GM23338 (cell line): ENCODE measurements at regions not wholly inside any gene's neighbourhood (a gene's known extent, or its start where the extent isn't known, plus 50 kb on each side); places are given as distances from the start of the nearest gene placed in this dataset.

Source experiments
- ATAC-seq: fragments of 200-7000 bp; cut with Tn5 transposase; 3 replicates; pipeline ENCODE4 v1.9.1; 2020
- DNase-seq: peaks from one replicate; pipeline ENCODE4 v3.0.0-alpha.2; 2015; ENCODE audit warnings: low spot score
- H2AFZ ChIP-seq: fragments of 200-600 bp; sonication (generic); 2 replicates; pipeline ENCODE4 v1.8.0; 2016; ENCODE audit warnings: antibody characterized with exemption, mild to moderate bottlenecking, moderate library complexity
- H3F3A ChIP-seq: fragments of 200-600 bp; sonication (generic); replicated peaks from 2 replicates; pipeline ENCODE4 v1.8.0; 2017; ENCODE audit warnings: antibody characterized with exemption, mixed run types, low read depth
- H3K27ac ChIP-seq: fragments of 200-600 bp; sonication (generic); 2 replicates; pipeline ENCODE4 v1.6.1; 2016; ENCODE audit warnings: low read depth
- H3K27me3 ChIP-seq: fragments of 200-600 bp; sonication (generic); 2 replicates; pipeline ENCODE4 v1.8.0; 2016; ENCODE audit warnings: mild to moderate bottlenecking, mixed run types, moderate library complexity; ENCODE audit not compliant: insufficient read depth
- H3K36me3 ChIP-seq: fragments of 200-600 bp; sonication (generic); 2 replicates; pipeline ENCODE4 v1.8.0; 2016; ENCODE audit warnings: mild to moderate bottlenecking; ENCODE audit not compliant: insufficient read depth
- H3K4me1 ChIP-seq: fragments of 200-600 bp; sonication (generic); 2 replicates; pipeline ENCODE4 v1.8.0; 2016; ENCODE audit warnings: mild to moderate bottlenecking, moderate library complexity; ENCODE audit not compliant: insufficient read depth
- H3K4me2 ChIP-seq: fragments of 200-600 bp; sonication (generic); 2 replicates; pipeline ENCODE4 v1.7.1; 2017; ENCODE audit warnings: mixed run types
- H3K4me3 ChIP-seq: fragments of 200-600 bp; sonication (generic); 2 replicates; pipeline ENCODE4 v1.6.1; 2016; ENCODE audit warnings: mixed run types
- H3K79me2 ChIP-seq: fragments of 200-600 bp; sonication (generic); replicated peaks from 2 replicates; pipeline ENCODE4 v1.8.0; 2017; ENCODE audit warnings: mild to moderate bottlenecking; ENCODE audit not compliant: insufficient read depth
- H3K9me2 ChIP-seq: fragments of 200-600 bp; sonication (generic); 2 replicates; pipeline ENCODE4 v1.8.0; 2017; ENCODE audit not compliant: insufficient read depth
- H4K20me1 ChIP-seq: fragments of 200-600 bp; sonication (generic); replicated peaks from 2 replicates; pipeline ENCODE4 v1.8.0; 2017; ENCODE audit warnings: mild to moderate bottlenecking; ENCODE audit not compliant: insufficient read depth
- H3K27ac Mint-ChIP-seq: 2 replicates; pipeline ENCODE4 v1.8.0; 2020; ENCODE audit warnings: inconsistent platforms, mild to moderate bottlenecking, moderate library complexity, mixed read lengths
- H3K27me3 Mint-ChIP-seq: 3 replicates; pipeline ENCODE4 v1.8.0; 2022; ENCODE audit warnings: low read depth, mild to moderate bottlenecking, moderate library complexity, mixed read lengths, inconsistent platforms; ENCODE audit not compliant: insufficient read depth, poor library complexity
- H3K36me3 Mint-ChIP-seq: 3 replicates; pipeline ENCODE4 v1.8.0; 2021; ENCODE audit warnings: low read depth, mild to moderate bottlenecking, inconsistent platforms, moderate library complexity, mixed read lengths
- H3K4me1 Mint-ChIP-seq: 3 replicates; pipeline ENCODE4 v1.8.0; 2020; ENCODE audit warnings: mild to moderate bottlenecking, inconsistent platforms, mixed read lengths
- H3K4me3 Mint-ChIP-seq: 3 replicates; pipeline ENCODE4 v1.8.0; 2021; ENCODE audit warnings: moderate library complexity, mild to moderate bottlenecking, inconsistent platforms, mixed read lengths
- H3K9me3 Mint-ChIP-seq: 3 replicates; pipeline ENCODE4 v1.8.0; 2020; ENCODE audit warnings: moderate library complexity, mild to moderate bottlenecking, inconsistent platforms, mixed read lengths
- CREB1 ChIP-seq: fragments of 250-450 bp; sonication (Bioruptor Pico); IDR thresholded peaks from 2 replicates; pipeline ENCODE4 v1.5.0; 2020; ENCODE audit warnings: low read depth, mild to moderate bottlenecking, moderate library complexity
- EZH2 ChIP-seq: fragments of 200-600 bp; sonication (generic); IDR thresholded peaks from one replicate; pipeline ENCODE4 v1.8.0; 2017; ENCODE audit warnings: antibody characterized with exemption, mild to moderate bottlenecking, low read depth; ENCODE audit not compliant: unreplicated experiment
- EZH2phosphoT487 ChIP-seq: fragments of 200-600 bp; sonication (generic); IDR thresholded peaks from one replicate; pipeline ENCODE4 v1.8.1; 2018; ENCODE audit warnings: antibody characterized with exemption; ENCODE audit not compliant: unreplicated experiment
- JUNB ChIP-seq: IDR thresholded peaks from one replicate; pipeline ENCODE4 v1.6.1; 2016; ENCODE audit warnings: antibody characterized with exemption; ENCODE audit not compliant: unreplicated experiment
- NANOG ChIP-seq: IDR thresholded peaks from 2 replicates; pipeline ENCODE4 v1.6.1; 2016; ENCODE audit warnings: antibody characterized with exemption, borderline replicate concordance
- POLR2AphosphoS5 ChIP-seq: IDR thresholded peaks from 2 replicates; pipeline ENCODE4 v1.6.1; 2016; ENCODE audit warnings: antibody characterized with exemption, low read depth
- STAT1 ChIP-seq: IDR thresholded peaks from one replicate; pipeline ENCODE4 v1.6.1; 2016; ENCODE audit warnings: antibody characterized with exemption; ENCODE audit not compliant: unreplicated experiment
- ZNF114 ChIP-seq: fragments of 250-450 bp; sonication (Bioruptor Pico); IDR thresholded peaks from 2 replicates; pipeline ENCODE4 v1.5.0; 2020; ENCODE audit warnings: mild to moderate bottlenecking, moderate library complexity
- ZNF331 ChIP-seq: fragments of 250-450 bp; sonication (Bioruptor Pico); IDR thresholded peaks from 2 replicates; pipeline ENCODE4 v1.5.0; 2020; ENCODE audit warnings: low read depth, mild to moderate bottlenecking, moderate library complexity
- TF ChIP-seq, protein P1 (sequence below), 2 experiments: fragments of 200-600 bp in 1 of 2; sonication (generic) in 1 of 2; conservative IDR thresholded peaks; 2 replicates each; pipeline versions ENCODE4 v1.5.1 to v1.6.1; 2016 to 2017; ENCODE audit warnings: antibody characterized with exemption in 2 of 2, low read depth in 2 of 2, mild to moderate bottlenecking in 2 of 2, moderate library complexity in 1 of 2
- TF ChIP-seq, protein P2 (sequence below): IDR thresholded peaks from one replicate; pipeline ENCODE4 v1.6.1; 2018; ENCODE audit warnings: antibody characterized with exemption; ENCODE audit not compliant: unreplicated experiment
- TF ChIP-seq, protein P3 (sequence below): IDR thresholded peaks from 2 replicates; pipeline ENCODE4 v1.6.1; 2016; ENCODE audit warnings: antibody characterized with exemption

DNA sequence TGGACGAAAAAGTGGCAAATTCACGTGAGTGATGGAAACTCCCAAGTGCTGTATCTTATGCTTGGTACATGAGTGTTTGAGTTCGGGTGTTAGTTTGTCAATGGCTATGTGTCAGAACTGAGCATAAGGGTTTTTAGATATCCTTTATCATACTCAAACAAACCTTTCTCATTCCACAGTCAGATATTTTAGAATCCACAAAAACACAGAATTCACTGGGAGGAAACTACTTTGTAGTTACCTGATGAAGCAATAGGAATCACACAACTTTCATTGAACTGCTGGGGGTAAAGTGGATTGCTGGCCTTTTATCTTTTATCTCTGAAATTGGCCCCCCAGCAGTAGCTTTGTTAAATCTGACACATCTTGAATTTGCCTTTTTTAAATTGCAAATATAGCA is 64.0 kb downstream of the DKK1 start (continued):
- TF ChIP-seq, protein P1, sequence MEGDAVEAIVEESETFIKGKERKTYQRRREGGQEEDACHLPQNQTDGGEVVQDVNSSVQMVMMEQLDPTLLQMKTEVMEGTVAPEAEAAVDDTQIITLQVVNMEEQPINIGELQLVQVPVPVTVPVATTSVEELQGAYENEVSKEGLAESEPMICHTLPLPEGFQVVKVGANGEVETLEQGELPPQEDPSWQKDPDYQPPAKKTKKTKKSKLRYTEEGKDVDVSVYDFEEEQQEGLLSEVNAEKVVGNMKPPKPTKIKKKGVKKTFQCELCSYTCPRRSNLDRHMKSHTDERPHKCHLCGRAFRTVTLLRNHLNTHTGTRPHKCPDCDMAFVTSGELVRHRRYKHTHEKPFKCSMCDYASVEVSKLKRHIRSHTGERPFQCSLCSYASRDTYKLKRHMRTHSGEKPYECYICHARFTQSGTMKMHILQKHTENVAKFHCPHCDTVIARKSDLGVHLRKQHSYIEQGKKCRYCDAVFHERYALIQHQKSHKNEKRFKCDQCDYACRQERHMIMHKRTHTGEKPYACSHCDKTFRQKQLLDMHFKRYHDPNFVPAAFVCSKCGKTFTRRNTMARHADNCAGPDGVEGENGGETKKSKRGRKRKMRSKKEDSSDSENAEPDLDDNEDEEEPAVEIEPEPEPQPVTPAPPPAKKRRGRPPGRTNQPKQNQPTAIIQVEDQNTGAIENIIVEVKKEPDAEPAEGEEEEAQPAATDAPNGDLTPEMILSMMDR (conservative IDR thresholded peaks at IDR 0.05; ENCODE audit: low read depth in 2 of 2): no peak
- TF ChIP-seq, protein P2, sequence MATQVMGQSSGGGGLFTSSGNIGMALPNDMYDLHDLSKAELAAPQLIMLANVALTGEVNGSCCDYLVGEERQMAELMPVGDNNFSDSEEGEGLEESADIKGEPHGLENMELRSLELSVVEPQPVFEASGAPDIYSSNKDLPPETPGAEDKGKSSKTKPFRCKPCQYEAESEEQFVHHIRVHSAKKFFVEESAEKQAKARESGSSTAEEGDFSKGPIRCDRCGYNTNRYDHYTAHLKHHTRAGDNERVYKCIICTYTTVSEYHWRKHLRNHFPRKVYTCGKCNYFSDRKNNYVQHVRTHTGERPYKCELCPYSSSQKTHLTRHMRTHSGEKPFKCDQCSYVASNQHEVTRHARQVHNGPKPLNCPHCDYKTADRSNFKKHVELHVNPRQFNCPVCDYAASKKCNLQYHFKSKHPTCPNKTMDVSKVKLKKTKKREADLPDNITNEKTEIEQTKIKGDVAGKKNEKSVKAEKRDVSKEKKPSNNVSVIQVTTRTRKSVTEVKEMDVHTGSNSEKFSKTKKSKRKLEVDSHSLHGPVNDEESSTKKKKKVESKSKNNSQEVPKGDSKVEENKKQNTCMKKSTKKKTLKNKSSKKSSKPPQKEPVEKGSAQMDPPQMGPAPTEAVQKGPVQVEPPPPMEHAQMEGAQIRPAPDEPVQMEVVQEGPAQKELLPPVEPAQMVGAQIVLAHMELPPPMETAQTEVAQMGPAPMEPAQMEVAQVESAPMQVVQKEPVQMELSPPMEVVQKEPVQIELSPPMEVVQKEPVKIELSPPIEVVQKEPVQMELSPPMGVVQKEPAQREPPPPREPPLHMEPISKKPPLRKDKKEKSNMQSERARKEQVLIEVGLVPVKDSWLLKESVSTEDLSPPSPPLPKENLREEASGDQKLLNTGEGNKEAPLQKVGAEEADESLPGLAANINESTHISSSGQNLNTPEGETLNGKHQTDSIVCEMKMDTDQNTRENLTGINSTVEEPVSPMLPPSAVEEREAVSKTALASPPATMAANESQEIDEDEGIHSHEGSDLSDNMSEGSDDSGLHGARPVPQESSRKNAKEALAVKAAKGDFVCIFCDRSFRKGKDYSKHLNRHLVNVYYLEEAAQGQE: no peak
- no peak for TF ChIP-seq EZH2phosphoT487
- no peak for TF ChIP-seq CREB1
- TF ChIP-seq EZH2: no peak
- TF ChIP-seq ZNF114 (CRISPR knock-in tag): no peak
- TF ChIP-seq, protein P3, sequence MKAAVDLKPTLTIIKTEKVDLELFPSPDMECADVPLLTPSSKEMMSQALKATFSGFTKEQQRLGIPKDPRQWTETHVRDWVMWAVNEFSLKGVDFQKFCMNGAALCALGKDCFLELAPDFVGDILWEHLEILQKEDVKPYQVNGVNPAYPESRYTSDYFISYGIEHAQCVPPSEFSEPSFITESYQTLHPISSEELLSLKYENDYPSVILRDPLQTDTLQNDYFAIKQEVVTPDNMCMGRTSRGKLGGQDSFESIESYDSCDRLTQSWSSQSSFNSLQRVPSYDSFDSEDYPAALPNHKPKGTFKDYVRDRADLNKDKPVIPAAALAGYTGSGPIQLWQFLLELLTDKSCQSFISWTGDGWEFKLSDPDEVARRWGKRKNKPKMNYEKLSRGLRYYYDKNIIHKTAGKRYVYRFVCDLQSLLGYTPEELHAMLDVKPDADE: no peak
- TF ChIP-seq ZNF331 (CRISPR knock-in tag): no peak
- TF ChIP-seq NANOG: no peak
- no peak for TF ChIP-seq STAT1

DNA sequence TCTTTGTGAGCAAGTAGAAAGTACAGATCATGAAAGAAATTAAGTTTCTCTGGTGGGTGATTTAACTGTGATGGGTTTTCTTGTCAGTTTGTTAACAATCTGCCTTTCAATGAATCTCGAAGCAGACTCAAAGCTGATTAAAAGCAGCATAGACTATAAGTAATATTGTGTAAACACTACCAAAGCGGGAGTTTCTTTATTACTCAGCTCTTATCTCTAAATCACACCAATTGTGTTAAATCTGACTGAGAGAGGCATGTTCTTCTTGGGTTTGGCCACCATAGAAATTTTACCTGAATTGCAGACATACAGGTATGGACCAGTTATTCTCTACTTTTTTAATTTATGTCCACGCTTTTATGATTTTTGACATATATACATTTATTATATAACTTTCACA is 65.2 kb downstream of the DKK1 start:
- no peak overlapping the region for H3K4me3 Mint-ChIP-seq
- H3K9me3 Mint-ChIP-seq: peaks cover 7% of the 10 kb centered on the region
- H3K79me2 ChIP-seq: no peaks in the 10 kb centered on the region
- no peak overlapping the region for H3K4me2 ChIP-seq
- peaks cover 4% of the 10 kb centered on the region; the same call in 2 of the 3 replicates for H3K36me3 Mint-ChIP-seq
- no peak overlapping the region for H2AFZ ChIP-seq
- peaks cover 32% of the 10 kb centered on the region for H3K27me3 ChIP-seq
- ATAC-seq: no peak
- no peaks in the 10 kb centered on the region for H4K20me1 ChIP-seq
- peaks cover 2% of the 10 kb centered on the region for H3K27me3 Mint-ChIP-seq
- no peak overlapping the region for H3K27ac Mint-ChIP-seq
- H3F3A ChIP-seq: no peaks in the 10 kb centered on the region
- H3K27ac ChIP-seq: no peak overlapping the region
- no peaks in the 10 kb centered on the region for H3K4me1 ChIP-seq
- no peak for DNase-seq
- peaks cover 5% of the 10 kb centered on the region; the same call in 2 of the 3 replicates for H3K4me1 Mint-ChIP-seq
- H3K9me2 ChIP-seq: no peaks in the 10 kb centered on the region
- H3K4me3 ChIP-seq: no peak overlapping the region
- H3K36me3 ChIP-seq: no peaks in the 10 kb centered on the region
- TF ChIP-seq, protein P1 (conservative IDR thresholded peaks at IDR 0.05; ENCODE audit: low read depth in 2 of 2): no peak
- TF ChIP-seq EZH2 (no peak), ZNF114 (CRISPR knock-in tag) (no peak), EZH2phosphoT487 (no peak), POLR2AphosphoS5 (no peak), JUNB (no peak), CREB1 (no peak), STAT1 (no peak), ZNF331 (CRISPR knock-in tag) (no peak)
- TF ChIP-seq, protein P2: no peak
- TF ChIP-seq, protein P3: no peak
